RWPE1 (cell line): ENCODE measurements at regions not wholly inside any gene's neighbourhood (a gene's known extent, or its start where the extent isn't known, plus 50 kb on each side); places are given as distances from the start of the nearest gene placed in this dataset.

Experiments
- CTCF ChIA-PET: fragments of 350-600 bp; sonication (Branson Sonifier 250); formaldehyde crosslinking; extraction: SDS; loops from one replicate; lab custom pipeline; 2021; lab: Yijun Ruan, JAX
- POLR2A ChIA-PET: fragments of 400-600 bp; formaldehyde crosslinking; extraction: SDS; loops from one replicate; lab custom pipeline; 2020; ENCODE audit warnings: antibody characterized with exemption; ENCODE audit not compliant: low non-redundant PET; lab: Yijun Ruan, JAX
- DNase-seq: peaks from one replicate; pipeline ENCODE4 v3.0.0; 2012; ENCODE audit warnings: low spot score
- H3K27ac ChIP-seq: fragments of 450-650 bp; 2 replicates; pipeline ENCODE4 v1.5.1; 2017
- TF ChIP-seq, protein P1 (sequence below): fragments of 450-650 bp; conservative IDR thresholded peaks from 2 replicates; pipeline ENCODE4 v1.5.1; 2017; ENCODE audit warnings: low read depth, mild to moderate bottlenecking

DNA sequence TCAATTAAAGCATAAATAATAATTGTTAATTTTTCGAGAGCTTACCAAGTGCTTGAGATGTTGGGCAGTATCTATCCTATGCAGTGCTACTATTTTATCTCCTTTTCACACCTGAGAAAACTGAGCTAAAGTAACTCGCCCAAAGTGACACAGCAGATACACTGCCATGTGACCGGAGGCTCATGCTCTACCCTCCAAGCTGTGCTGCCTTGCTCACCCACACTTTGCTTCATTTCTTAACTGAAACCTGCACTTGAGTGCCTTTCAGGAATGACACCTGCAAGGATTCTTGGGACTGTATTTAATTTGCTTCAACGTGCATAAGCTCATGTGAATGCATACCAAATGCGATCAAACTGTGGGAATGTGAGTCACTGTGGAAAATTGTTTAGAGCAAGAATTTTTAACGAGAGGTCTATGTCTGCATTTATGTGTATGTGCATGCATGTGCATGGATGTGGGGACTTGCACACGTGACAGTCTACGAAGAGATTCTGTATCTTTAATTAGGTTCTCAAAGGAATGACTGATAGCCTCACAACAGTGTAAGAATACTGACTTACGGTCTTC, 119.2 kb downstream of the ADCYAP1R1 start:
- DNase-seq = no peak
- ChIA-PET CTCF (interaction anchor here (0.5 kb wide), 1 partner anchor 23 kb away, joined by 3 read pairs; no protein-coding TSS in a partner anchor), POLR2A (no interaction called here)
- TF ChIP-seq, protein P1, sequence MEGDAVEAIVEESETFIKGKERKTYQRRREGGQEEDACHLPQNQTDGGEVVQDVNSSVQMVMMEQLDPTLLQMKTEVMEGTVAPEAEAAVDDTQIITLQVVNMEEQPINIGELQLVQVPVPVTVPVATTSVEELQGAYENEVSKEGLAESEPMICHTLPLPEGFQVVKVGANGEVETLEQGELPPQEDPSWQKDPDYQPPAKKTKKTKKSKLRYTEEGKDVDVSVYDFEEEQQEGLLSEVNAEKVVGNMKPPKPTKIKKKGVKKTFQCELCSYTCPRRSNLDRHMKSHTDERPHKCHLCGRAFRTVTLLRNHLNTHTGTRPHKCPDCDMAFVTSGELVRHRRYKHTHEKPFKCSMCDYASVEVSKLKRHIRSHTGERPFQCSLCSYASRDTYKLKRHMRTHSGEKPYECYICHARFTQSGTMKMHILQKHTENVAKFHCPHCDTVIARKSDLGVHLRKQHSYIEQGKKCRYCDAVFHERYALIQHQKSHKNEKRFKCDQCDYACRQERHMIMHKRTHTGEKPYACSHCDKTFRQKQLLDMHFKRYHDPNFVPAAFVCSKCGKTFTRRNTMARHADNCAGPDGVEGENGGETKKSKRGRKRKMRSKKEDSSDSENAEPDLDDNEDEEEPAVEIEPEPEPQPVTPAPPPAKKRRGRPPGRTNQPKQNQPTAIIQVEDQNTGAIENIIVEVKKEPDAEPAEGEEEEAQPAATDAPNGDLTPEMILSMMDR = no peak
- H3K27ac ChIP-seq = no peak overlapping the region
